ENCODE measurements at regions not wholly inside any gene's neighbourhood (a gene's known extent, or its start where the extent isn't known, plus 50 kb on each side); places are given as distances from the start of the nearest gene placed in this dataset.

DNA sequence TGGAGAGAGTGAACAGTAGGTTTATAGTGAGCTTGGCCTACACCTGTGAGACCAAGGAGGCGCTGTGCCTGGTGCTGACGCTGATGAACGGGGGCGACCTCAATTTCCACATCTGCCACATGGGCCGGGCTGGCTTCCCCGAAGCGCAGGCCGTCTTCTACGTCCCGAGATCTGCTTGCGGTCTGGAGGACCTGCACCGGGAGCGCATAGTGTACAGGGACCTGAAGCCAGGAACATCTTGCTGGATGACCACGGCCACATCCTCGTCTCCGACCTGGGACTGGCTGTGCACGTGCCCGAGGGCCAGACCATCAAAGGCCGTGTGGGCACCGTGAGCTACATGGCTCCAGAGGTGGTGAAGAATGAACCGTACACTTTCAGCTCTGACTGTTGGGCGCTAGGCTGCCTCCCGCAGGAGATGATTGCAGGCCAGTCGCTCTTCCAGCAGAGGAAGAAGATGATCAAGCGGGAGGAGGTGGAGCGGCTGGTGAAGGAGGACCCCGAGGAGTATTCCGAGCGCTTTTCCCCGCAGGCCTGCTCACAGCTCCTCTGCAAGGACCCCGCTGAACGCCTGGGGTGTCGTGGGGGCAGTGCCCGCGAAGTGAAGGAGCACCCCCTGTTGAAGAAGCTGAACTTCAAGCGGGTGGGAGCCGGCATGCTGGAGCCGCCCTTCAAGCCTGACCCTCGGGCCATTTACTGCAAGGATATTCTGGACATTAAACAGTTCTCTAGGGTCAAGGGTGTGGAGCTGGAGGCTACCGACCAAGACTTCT is 139.0 kb downstream of the ZDHHC20 start:
- no peak for DNase-seq

DNA sequence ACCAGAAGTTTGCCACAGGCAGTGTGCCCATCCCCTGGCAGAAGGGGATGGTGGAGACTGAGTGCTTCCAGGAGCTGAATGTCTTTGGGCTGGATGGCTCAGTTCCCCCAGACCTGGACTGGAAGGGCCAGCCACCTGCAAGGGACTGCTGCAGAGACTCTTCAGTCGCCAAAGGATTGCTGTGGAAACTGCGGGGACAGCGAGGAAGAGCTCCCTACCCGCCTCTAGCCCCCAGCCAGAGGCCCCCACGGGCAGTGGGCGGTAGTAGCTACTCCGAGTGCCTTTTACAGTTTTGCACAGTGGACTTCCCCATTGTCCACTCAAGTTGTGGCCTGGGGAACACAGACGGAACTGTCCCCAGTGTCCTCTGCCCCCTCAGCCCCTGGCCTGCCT is 138.5 kb downstream of the ZDHHC20 start:
- DNase-seq, result no peak

DNA sequence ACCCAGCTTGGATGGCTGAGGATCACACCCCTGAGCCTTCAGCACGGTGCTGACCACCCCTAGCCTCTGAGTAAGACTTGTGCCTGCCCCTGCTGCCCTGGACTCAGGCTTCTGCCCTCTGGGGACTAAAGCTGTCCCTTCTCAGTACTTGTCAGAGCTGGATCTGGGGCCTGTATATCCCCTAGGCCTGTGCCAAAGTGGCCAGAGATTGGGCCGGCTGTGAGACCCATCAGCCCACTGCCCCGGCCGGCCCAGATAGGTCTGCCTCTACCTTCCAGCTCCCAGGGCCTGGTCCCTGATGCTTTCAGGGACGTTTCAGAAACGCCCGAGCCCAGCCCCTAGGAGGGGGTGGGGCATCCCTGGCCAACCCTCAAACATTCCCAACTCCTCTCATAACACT is 137.8 kb downstream of the ZDHHC20 start:
- DNase-seq, result no peak

DNA sequence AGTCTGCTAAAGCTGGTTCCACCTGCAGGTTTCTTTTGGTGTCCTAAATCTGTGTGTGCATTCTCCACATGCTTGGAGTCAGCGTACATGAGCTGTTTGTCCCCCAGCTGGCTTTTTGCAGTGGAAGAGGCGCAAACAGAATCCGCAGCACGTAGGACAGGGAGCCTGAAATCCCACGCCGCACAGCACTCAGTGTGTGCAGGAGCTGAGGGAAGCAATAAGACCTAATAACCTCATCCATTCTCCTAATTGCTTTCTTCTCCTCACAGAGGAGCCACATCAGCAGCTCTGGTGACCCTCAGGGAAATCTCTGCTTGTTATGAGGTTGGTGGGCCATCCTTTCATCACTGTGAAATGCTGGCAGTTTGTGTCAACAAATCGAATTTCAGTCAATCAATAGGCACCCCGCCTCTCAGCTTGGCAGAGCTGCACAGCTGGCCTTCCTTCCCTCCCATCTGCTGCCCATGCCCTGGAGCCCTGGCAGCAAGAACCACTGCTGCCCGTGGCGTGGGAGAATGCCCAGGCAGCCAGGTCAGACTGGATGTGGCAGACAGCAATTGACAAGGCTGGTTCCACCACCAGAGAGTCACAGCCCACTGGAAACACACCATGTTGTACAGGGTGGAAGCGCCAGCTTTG is 136.7 kb downstream of the ZDHHC20 start:
- no peak for DNase-seq
